DOHH2 (cell line): ENCODE measurements at regions not wholly inside any gene's neighbourhood (a gene's known extent, or its start where the extent isn't known, plus 50 kb on each side); places are given as distances from the start of the nearest gene placed in this dataset.

ENCODE experiments used
- H3F3A ChIP-seq: fragments of 200-600 bp; sonication (generic), shearing (Covaris generic); 2 replicates; pipeline ENCODE4 v1.6.0; 2016; ENCODE audit warnings: antibody characterized with exemption, mild to moderate bottlenecking; ENCODE audit not compliant: control insufficient read depth, insufficient read depth
- H3K27ac ChIP-seq: fragments of 200-600 bp; sonication (generic); 2 replicates; pipeline ENCODE4 v1.5.1; 2014; ENCODE audit warnings: low read depth, mild to moderate bottlenecking, low read length, moderate library complexity
- H3K27me3 ChIP-seq: fragments of 200-600 bp; sonication (generic); 2 replicates; pipeline ENCODE4 v1.6.1; 2014; ENCODE audit warnings: mild to moderate bottlenecking, low read length, mixed read lengths; ENCODE audit not compliant: control insufficient read depth
- H3K36me3 ChIP-seq: fragments of 200-600 bp; sonication (generic); 2 replicates; pipeline ENCODE4 v1.6.1; 2014; ENCODE audit warnings: mild to moderate bottlenecking, low read length, moderate library complexity, mixed read lengths; ENCODE audit not compliant: control insufficient read depth
- H3K4me1 ChIP-seq: fragments of 200-600 bp; sonication (generic); 2 replicates; pipeline ENCODE4 v1.6.1; 2014; ENCODE audit warnings: mild to moderate bottlenecking, low read length, mixed read lengths; ENCODE audit not compliant: control insufficient read depth
- H3K4me2 ChIP-seq: fragments of 200-600 bp; sonication (generic); 2 replicates; pipeline ENCODE4 v1.6.0; 2014; ENCODE audit warnings: mild to moderate bottlenecking, low read length, moderate library complexity
- H3K4me3 ChIP-seq: fragments of 200-600 bp; sonication (generic); 2 replicates; pipeline ENCODE4 v1.5.1; 2014; ENCODE audit warnings: mild to moderate bottlenecking, low read length, mixed read lengths
- H3K79me2 ChIP-seq: fragments of 200-600 bp; sonication (generic); 2 replicates; pipeline ENCODE4 v1.6.1; 2014; ENCODE audit warnings: mild to moderate bottlenecking, low read length, mixed read lengths; ENCODE audit not compliant: control insufficient read depth
- H3K9me2 ChIP-seq: fragments of 200-600 bp; sonication (generic); replicated peaks from 2 replicates; pipeline ENCODE4 v1.6.1; 2014; ENCODE audit warnings: mild to moderate bottlenecking, low read length, mixed read lengths; ENCODE audit not compliant: control insufficient read depth
- H3K9me3 ChIP-seq: fragments of 200-600 bp; sonication (generic); 2 replicates; pipeline ENCODE4 v1.6.1; 2014; ENCODE audit warnings: antibody characterized with exemption, low read length, mixed read lengths; ENCODE audit not compliant: control insufficient read depth, insufficient read depth
- H4K20me1 ChIP-seq: fragments of 200-600 bp; sonication (generic); 2 replicates; pipeline ENCODE4 v1.6.0; 2014; ENCODE audit warnings: low read depth, mild to moderate bottlenecking, antibody characterized with exemption, low read length, moderate library complexity; ENCODE audit not compliant: control insufficient read depth, insufficient read depth
- CTCF ChIP-seq: fragments of 200-600 bp; sonication (generic); IDR thresholded peaks from one replicate; pipeline ENCODE4 v1.5.1; 2014; ENCODE audit warnings: antibody characterized with exemption, mild to moderate bottlenecking, low read depth, low read length; ENCODE audit not compliant: poor library complexity, severe bottlenecking
- EZH2phosphoT487 ChIP-seq: fragments of 200-600 bp; sonication (generic); IDR thresholded peaks from 2 replicates; pipeline ENCODE4 v1.6.1; 2017; ENCODE audit warnings: borderline replicate concordance, mild to moderate bottlenecking, antibody characterized with exemption, low read length, moderate library complexity, mixed read lengths

DNA sequence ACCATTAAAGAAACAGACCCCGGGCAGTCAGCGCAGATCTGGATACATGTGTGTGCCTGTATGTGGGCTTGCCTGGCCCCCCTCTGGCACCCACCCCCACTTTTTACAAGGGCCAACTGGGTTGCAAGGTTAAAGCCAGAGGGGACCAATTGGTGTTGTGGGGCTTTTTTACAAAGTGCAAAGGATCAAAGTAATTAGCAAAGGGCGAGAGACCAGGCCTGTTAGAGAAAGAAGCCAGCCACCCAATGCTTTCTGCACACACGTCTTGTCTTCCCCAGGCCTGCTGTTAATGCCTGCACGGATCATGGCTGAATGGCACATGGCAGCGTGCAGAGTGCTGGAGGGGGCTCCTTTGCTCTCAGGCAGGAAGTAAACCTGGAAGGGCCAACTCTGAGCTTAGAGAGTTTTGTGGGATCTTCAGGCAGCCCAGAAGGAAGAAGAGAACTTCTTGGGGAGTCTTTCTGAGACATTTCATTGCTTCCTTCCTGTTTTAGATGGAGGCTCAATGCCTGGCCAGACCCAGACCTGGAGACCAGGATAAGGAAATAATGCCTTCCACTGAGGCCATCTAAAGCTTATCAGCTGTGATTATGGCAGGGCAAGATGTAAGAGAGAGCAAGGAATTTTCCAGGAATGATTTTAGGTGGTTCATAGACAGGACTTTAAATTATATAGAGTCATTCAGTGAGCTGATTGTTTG lies 523.4 kb upstream of the TBX3 start:
- Histone ChIP-seq H3K9me3 (no peaks in the 10 kb centered on the region), H3K36me3 (no peaks in the 10 kb centered on the region), H3K79me2 (no peaks in the 10 kb centered on the region), H3K9me2 (no peaks in the 10 kb centered on the region), H3F3A (no peaks in the 10 kb centered on the region), H3K27me3 (no peaks in the 10 kb centered on the region), H3K4me1 (no peaks in the 10 kb centered on the region), H3K27ac (no peak overlapping the region), H3K4me2 (no peak overlapping the region), H4K20me1 (no peaks in the 10 kb centered on the region), H3K4me3 (no peak overlapping the region)
- TF ChIP-seq EZH2phosphoT487 (no peak), CTCF (no peak)

DNA sequence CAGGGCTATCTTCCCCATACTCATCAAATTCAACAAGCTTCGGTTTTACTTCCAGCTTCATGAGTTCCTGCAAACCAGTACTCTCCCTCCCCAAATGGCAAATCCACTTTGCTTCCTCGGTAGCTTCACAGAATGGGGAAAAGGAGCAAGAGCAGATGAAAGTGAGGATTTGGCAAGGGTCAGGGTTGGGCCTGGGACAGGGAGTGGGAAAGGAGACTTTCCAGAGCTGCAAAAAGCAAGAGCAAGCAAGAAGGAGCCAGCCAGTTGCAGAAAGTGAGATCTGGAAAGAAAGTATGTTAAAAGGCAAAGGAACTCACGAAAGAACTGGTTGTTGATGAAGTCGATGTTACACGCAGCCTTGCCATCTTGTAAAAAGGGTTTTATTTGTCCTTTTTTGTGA lies 522.8 kb upstream of the TBX3 start:
- no peaks in the 10 kb centered on the region for H3K4me1 ChIP-seq
- no peaks in the 10 kb centered on the region for H3K9me2 ChIP-seq
- H3K4me2 ChIP-seq: no peak overlapping the region
- H3K4me3 ChIP-seq: no peak overlapping the region
- H3F3A ChIP-seq: no peaks in the 10 kb centered on the region
- H3K79me2 ChIP-seq: no peaks in the 10 kb centered on the region
- no peak overlapping the region for H3K27ac ChIP-seq
- TF ChIP-seq EZH2phosphoT487 (no peak), CTCF (no peak)
- no peaks in the 10 kb centered on the region for H4K20me1 ChIP-seq
- no peaks in the 10 kb centered on the region for H3K36me3 ChIP-seq
- H3K9me3 ChIP-seq: no peaks in the 10 kb centered on the region
- no peaks in the 10 kb centered on the region for H3K27me3 ChIP-seq

- Histone ChIP-seq H3K9me2 (no peaks in the 10 kb centered on the region), H3K36me3 (no peaks in the 10 kb centered on the region), H3K4me1 (no peaks in the 10 kb centered on the region), H3K4me2 (no peak overlapping the region), H3K79me2 (no peaks in the 10 kb centered on the region), H3K27me3 (no peaks in the 10 kb centered on the region), H4K20me1 (no peaks in the 10 kb centered on the region), H3K4me3 (no peak overlapping the region), H3K9me3 (no peaks in the 10 kb centered on the region), H3F3A (no peaks in the 10 kb centered on the region), H3K27ac (no peak overlapping the region)
- TF ChIP-seq CTCF: no peak
- TF ChIP-seq EZH2phosphoT487: no peak
Measured at GRCh38 chr12:115205755-115206308, 521.9 kb upstream of the TBX3 start.
